ENCODE measurements at regions not wholly inside any gene's neighbourhood (a gene's known extent, or its start where the extent isn't known, plus 50 kb on each side); places are given as distances from the start of the nearest gene placed in this dataset.

- DNase-seq (ENCODE audit: low read depth in 2 of 2): peak; percentile 36 to 42
- TF ChIP-seq, protein P1, sequence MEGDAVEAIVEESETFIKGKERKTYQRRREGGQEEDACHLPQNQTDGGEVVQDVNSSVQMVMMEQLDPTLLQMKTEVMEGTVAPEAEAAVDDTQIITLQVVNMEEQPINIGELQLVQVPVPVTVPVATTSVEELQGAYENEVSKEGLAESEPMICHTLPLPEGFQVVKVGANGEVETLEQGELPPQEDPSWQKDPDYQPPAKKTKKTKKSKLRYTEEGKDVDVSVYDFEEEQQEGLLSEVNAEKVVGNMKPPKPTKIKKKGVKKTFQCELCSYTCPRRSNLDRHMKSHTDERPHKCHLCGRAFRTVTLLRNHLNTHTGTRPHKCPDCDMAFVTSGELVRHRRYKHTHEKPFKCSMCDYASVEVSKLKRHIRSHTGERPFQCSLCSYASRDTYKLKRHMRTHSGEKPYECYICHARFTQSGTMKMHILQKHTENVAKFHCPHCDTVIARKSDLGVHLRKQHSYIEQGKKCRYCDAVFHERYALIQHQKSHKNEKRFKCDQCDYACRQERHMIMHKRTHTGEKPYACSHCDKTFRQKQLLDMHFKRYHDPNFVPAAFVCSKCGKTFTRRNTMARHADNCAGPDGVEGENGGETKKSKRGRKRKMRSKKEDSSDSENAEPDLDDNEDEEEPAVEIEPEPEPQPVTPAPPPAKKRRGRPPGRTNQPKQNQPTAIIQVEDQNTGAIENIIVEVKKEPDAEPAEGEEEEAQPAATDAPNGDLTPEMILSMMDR (IDR thresholded peaks at IDR 0.05; ENCODE audit: low read depth, low read length): peak; percentile 41
- H3K4me3 ChIP-seq (replicated peaks in 1 of 2; ENCODE audit: low read depth in 2 of 2, low read length in 2 of 2): peak overlapping the region; percentile 45 to 53
These were observed 89.7 kb downstream of the DMRTA2 start for GRCh38 chr1:50333595-50333974.

- DNase-seq (ENCODE audit: low read depth in 2 of 2): peak; percentile 33 to 51
- peak overlapping the region; percentile 45 to 53 for H3K4me3 ChIP-seq (replicated peaks in 1 of 2; ENCODE audit: low read depth in 2 of 2, low read length in 2 of 2)
- TF ChIP-seq, protein P1 (IDR thresholded peaks at IDR 0.05; ENCODE audit: low read depth, low read length): peak; percentile 41
These were observed 90.2 kb downstream of the DMRTA2 start for GRCh38 chr1:50332941-50333594.

DNA sequence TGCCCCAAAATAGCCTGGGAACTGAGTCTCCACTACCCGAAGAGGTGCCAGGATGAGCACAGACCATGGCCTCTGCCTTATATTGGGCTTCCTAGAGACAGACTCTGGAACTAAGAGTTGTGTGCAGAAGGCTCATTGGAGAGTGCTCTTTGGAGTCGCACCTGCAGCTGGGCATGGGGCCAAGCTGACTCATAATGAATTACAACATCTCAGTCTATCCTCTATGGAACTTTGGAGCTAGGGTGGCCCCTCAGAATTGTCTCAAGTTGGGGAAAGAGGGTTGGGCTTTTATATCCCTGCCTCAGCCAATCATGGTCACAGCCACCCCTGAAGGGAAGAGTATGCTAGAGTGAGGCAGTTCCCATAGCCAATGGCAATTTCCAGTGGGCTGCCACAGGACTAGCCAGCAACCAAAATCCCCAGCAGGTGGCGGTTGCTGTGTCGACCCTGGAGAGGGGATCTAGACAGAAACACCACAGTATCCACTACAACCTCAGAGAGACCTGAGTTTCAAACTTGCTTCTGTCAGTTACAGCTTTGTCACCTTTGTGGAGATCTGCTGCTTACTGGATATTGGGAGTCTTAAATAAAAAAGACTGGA lies 93.8 kb downstream of the DMRTA2 start:
- no peak overlapping the region for H3K4me3 ChIP-seq (replicated peaks in 1 of 2; ENCODE audit: low read depth in 2 of 2, low read length in 2 of 2)
- TF ChIP-seq, protein P1 (IDR thresholded peaks at IDR 0.05; ENCODE audit: low read depth, low read length): no peak
- DNase-seq (ENCODE audit: low read depth in 2 of 2): peak in 1 of 2 donors; percentile 12

DNA sequence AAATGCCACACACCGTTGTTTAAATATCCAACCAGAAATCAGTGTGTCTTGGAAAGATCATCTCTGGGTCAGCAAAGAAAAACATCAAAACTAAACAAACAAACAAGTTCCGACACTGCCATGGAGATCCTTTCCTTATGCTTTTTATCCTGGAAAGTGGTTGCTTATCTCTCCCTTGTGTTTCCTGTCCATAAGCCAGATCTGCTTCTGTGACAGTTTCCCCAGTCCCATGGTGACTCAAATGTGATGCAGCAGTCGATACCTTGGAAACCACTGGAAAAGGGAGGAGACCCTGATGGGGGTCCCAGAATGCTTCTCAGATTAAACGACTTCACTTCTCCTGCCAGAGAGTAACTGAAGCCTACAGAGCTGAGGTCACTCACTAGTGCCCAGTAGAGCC lies 94.7 kb downstream of the DMRTA2 start:
- TF ChIP-seq, protein P1 (IDR thresholded peaks at IDR 0.05; ENCODE audit: low read depth, low read length): no peak
- DNase-seq (ENCODE audit: low read depth in 2 of 2): no peak
- no peak overlapping the region for H3K4me3 ChIP-seq (replicated peaks in 1 of 2; ENCODE audit: low read depth in 2 of 2, low read length in 2 of 2)

DNA sequence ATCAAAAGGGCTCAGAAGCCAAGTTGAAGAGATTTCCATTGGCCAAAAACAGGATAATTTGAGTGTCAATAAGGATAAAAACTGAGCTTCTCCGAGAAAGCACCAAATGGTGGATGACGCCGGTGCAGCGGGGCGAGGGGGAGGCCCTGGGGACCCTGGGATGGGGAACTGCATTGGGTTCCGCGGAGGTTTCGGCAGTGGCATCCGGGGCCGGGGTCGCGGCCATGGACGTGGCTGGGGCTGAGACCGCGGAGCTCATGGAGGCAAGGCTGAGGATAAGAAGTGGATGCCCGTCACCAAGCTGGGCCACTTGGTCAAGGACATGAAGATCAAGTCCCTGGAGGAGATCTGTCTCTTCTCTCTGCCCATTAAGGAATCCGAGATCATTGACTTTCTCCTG lies 97.2 kb downstream of the DMRTA2 start:
- H3K4me3 ChIP-seq (replicated peaks in 1 of 2; ENCODE audit: low read depth in 2 of 2, low read length in 2 of 2): no peak overlapping the region
- DNase-seq (ENCODE audit: low read depth in 2 of 2): no peak
- TF ChIP-seq, protein P1 (IDR thresholded peaks at IDR 0.05; ENCODE audit: low read depth, low read length): no peak

DNA sequence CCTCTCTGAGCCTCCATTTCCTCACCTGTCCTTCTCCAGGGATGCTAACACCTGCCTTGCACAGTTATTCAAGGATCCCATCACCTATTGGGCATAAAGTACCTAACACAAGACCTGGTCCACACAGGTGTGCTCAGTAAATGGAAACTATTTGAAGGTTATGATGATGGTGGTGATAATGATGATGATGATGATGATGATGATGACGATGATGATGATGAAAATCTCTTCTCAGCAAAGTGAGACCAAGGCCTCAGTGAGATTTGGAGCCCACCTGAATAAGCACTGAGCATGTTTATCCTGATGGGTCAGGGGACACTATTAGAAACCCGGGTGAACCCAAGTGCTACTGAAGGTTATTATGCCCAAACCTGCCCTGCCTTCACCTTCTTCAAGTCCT lies 100.7 kb downstream of the DMRTA2 start:
- H3K4me3 ChIP-seq (replicated peaks in 1 of 2; ENCODE audit: low read depth in 2 of 2, low read length in 2 of 2): no peak overlapping the region
- TF ChIP-seq, protein P1 (IDR thresholded peaks at IDR 0.05; ENCODE audit: low read depth, low read length): no peak
- no peak for DNase-seq (ENCODE audit: low read depth in 2 of 2)
